Suprapubic skin (tissue), 4 donors: ENCODE measurements at regions not wholly inside any gene's neighbourhood (a gene's known extent, or its start where the extent isn't known, plus 50 kb on each side); places are given as distances from the start of the nearest gene placed in this dataset.

ENCODE experiments used
- DNase-seq, 2 donors: peaks; one replicate each; pipeline ENCODE4 v3.0.0-alpha.2; 2019; ENCODE audit warnings: low spot score in 2 of 2
- H3K27ac ChIP-seq: fragments of 200-600 bp; sonication (generic); one replicate; pipeline ENCODE4 v1.5.1; 2019
- H3K27me3 ChIP-seq: fragments of 200-600 bp; sonication (generic); one replicate; pipeline ENCODE4 v1.5.1; 2019
- H3K36me3 ChIP-seq: fragments of 200-600 bp; sonication (generic); one replicate; pipeline ENCODE4 v1.5.1; 2019
- H3K4me1 ChIP-seq: fragments of 200-600 bp; sonication (generic); one replicate; pipeline ENCODE4 v1.5.1; 2019
- H3K4me3 ChIP-seq: fragments of 200-600 bp; sonication (generic); one replicate; pipeline ENCODE4 v1.5.1; 2019; ENCODE audit warnings: mild to moderate bottlenecking
- H3K9me3 ChIP-seq: fragments of 200-600 bp; sonication (generic); one replicate; pipeline ENCODE4 v1.5.1; 2019
- CTCF ChIP-seq, 2 donors: fragments of 200-600 bp in 1 of 2; fragments of 450-650 bp in 1 of 2; sonication (generic) in 1 of 2; IDR thresholded peaks; one replicate each; pipeline ENCODE4 v1.5.1; 2016 to 2019; ENCODE audit warnings: antibody characterized with exemption in 2 of 2, mild to moderate bottlenecking in 1 of 2, moderate library complexity in 1 of 2
- EP300 ChIP-seq: sonication (generic); formaldehyde crosslinking; IDR thresholded peaks from one replicate; pipeline ENCODE4 v1.6.1; 2017; ENCODE audit warnings: antibody characterized with exemption
- POLR2A ChIP-seq, 2 donors: fragments of 450-650 bp; IDR thresholded peaks; one replicate each; pipeline ENCODE4 v1.6.1; 2017; ENCODE audit warnings: antibody characterized with exemption in 2 of 2, mild to moderate bottlenecking in 2 of 2, moderate library complexity in 2 of 2
- POLR2AphosphoS5 ChIP-seq, 3 donors: sonication (generic); formaldehyde crosslinking; IDR thresholded peaks; one replicate each; pipeline ENCODE4 v1.6.1; 2017; ENCODE audit warnings: antibody characterized with exemption in 3 of 3
- WGBS: methylation state at CpG from one replicate; pipeline ENCODE4 v1.1.5; 2018; 5-methylcytosine and 5-hydroxymethylcytosine counted together

GRCh38 chr9:75448955-75449354 is 360.6 kb downstream of the OSTF1 start:
- WGBS = 96% methylated on average over 2 of the region's 2 CpGs

GRCh38 chr9:75451045-75451444 is 362.7 kb downstream of the OSTF1 start:
- WGBS = 45% methylated on average over 4 of the region's 4 CpGs
- no peak overlapping the region for H3K4me3 ChIP-seq
- no peak for DNase-seq
- TF ChIP-seq EP300 (no peak), CTCF (IDR thresholded peaks at IDR 0.05) (no peak), POLR2AphosphoS5 (IDR thresholded peaks at IDR 0.05) (no peak), POLR2A (IDR thresholded peaks at IDR 0.05) (no peak)
- no peaks in the 10 kb centered on the region for H3K9me3 ChIP-seq
- no peaks in the 10 kb centered on the region for H3K27me3 ChIP-seq
- H3K27ac ChIP-seq = peak overlapping the region; percentile 7
- peaks cover 29% of the 10 kb centered on the region for H3K4me1 ChIP-seq
- no peaks in the 10 kb centered on the region for H3K36me3 ChIP-seq

More at GRCh38 chr9:75448955-75449354, 360.6 kb downstream of the OSTF1 start:
- Histone ChIP-seq H3K4me3 (no peak overlapping the region), H3K36me3 (no peaks in the 10 kb centered on the region), H3K27me3 (no peaks in the 10 kb centered on the region), H3K9me3 (no peaks in the 10 kb centered on the region), H3K4me1 (peaks cover 28% of the 10 kb centered on the region), H3K27ac (no peak overlapping the region)
- no peak for DNase-seq
- no peak for TF ChIP-seq CTCF (IDR thresholded peaks at IDR 0.05)

- Histone ChIP-seq H3K27me3 (no peaks in the 10 kb centered on the region), H3K4me1 (peaks cover 29% of the 10 kb centered on the region), H3K4me3 (no peak overlapping the region), H3K9me3 (no peaks in the 10 kb centered on the region), H3K36me3 (no peaks in the 10 kb centered on the region), H3K27ac (peak overlapping the region; percentile 7)
- no peak for DNase-seq
- TF ChIP-seq POLR2A (IDR thresholded peaks at IDR 0.05) (no peak), POLR2AphosphoS5 (IDR thresholded peaks at IDR 0.05) (no peak), CTCF (IDR thresholded peaks at IDR 0.05) (no peak), EP300 (no peak)
Measured at GRCh38 chr9:75451505-75451904, 363.2 kb downstream of the OSTF1 start.

- WGBS = 62% methylated on average over 2 of the region's 2 CpGs
- Histone ChIP-seq H3K27me3 (no peaks in the 10 kb centered on the region), H3K27ac (peak overlapping the region; percentile 24)
Measured at GRCh38 chr9:75452512-75452911, 364.2 kb downstream of the OSTF1 start.

GRCh38 chr9:75454043-75454442 is 365.7 kb downstream of the OSTF1 start:
- WGBS = 100% methylated on average over 2 of the region's 2 CpGs
- no peaks in the 10 kb centered on the region for H3K36me3 ChIP-seq
- no peaks in the 10 kb centered on the region for H3K27me3 ChIP-seq
- TF ChIP-seq CTCF (IDR thresholded peaks at IDR 0.05) = no peak
- TF ChIP-seq POLR2A (IDR thresholded peaks at IDR 0.05) = no peak
- TF ChIP-seq EP300 = no peak
- peak overlapping the region; percentile 1 for H3K27ac ChIP-seq
- H3K9me3 ChIP-seq = no peaks in the 10 kb centered on the region
- H3K4me1 ChIP-seq = peaks cover 29% of the 10 kb centered on the region
- DNase-seq = no peak
- H3K4me3 ChIP-seq = no peak overlapping the region

More at GRCh38 chr9:75452512-75452911, 364.2 kb downstream of the OSTF1 start:
- DNase-seq = no peak
- TF ChIP-seq POLR2AphosphoS5 (IDR thresholded peaks at IDR 0.05) (no peak), CTCF (IDR thresholded peaks at IDR 0.05) (no peak), POLR2A (IDR thresholded peaks at IDR 0.05) (no peak), EP300 (no peak)
- no peaks in the 10 kb centered on the region for H3K9me3 ChIP-seq
- H3K4me1 ChIP-seq = peaks cover 29% of the 10 kb centered on the region
- no peaks in the 10 kb centered on the region for H3K36me3 ChIP-seq
- no peak overlapping the region for H3K4me3 ChIP-seq
